ENCODE measurements at regions not wholly inside any gene's neighbourhood (a gene's known extent, or its start where the extent isn't known, plus 50 kb on each side); places are given as distances from the start of the nearest gene placed in this dataset.

GRCh38 chr4:20463176-20463430, 211.4 kb downstream of the SLIT2 start:
- no peak overlapping the region for H2AK9ac ChIP-seq (replicated peaks; ENCODE audit: low read depth, low read length, poor library complexity)
- no peak overlapping the region for H2AFZ ChIP-seq (replicated peaks; ENCODE audit: low read length, poor library complexity)
- no peaks in the 10 kb centered on the region for H3K9me1 ChIP-seq (ENCODE audit: insufficient read depth, low read length)
- H3K4me3 ChIP-seq (ENCODE audit: insufficient read depth, low read depth, low read length) = no peak overlapping the region
- H2BK120ac ChIP-seq (ENCODE audit: low read depth, low read length) = no peak overlapping the region
- H3K36me3 ChIP-seq (ENCODE audit: control insufficient read depth, insufficient read depth, low read length) = no peaks in the 10 kb centered on the region
- WGBS, 2 experiments (ENCODE audit: extremely low coverage in 2 of 2, insufficient read length in 1 of 2) = 64% methylated on average over 1 of the region's 2 CpGs; no CpG with 5 or more reads in 1 of the 2 experiments
- no peak overlapping the region for H3K9ac ChIP-seq (ENCODE audit: low read depth, low read length)
- H3K56ac ChIP-seq (ENCODE audit: extremely low read depth, insufficient read depth, low read length) = no peak overlapping the region
- H2BK5ac ChIP-seq (ENCODE audit: low read depth, low read length, poor library complexity, severe bottlenecking) = no peak overlapping the region
- no peak overlapping the region for H4K5ac ChIP-seq (ENCODE audit: low read depth, low read length)
- no peaks in the 10 kb centered on the region for H3K27me3 ChIP-seq (ENCODE audit: control insufficient read depth, insufficient read depth, low read length)
- H3K4me1 ChIP-seq (ENCODE audit: control insufficient read depth, insufficient read depth, low read length) = no peaks in the 10 kb centered on the region
- H3K4me2 ChIP-seq (ENCODE audit: low read depth, low read length) = no peak overlapping the region
- H4K8ac ChIP-seq (ENCODE audit: low read depth in 2 of 2, low read length in 2 of 2) = no peak overlapping the region
- no peak overlapping the region for H3K27ac ChIP-seq (ENCODE audit: insufficient read depth, low read length)
- H2AK5ac ChIP-seq (ENCODE audit: low read depth, low read length) = no peak overlapping the region
- H3K14ac ChIP-seq (replicated peaks; ENCODE audit: low read depth, low read length) = no peak overlapping the region
- dilution Hi-C loops (cut with HindIII; ENCODE audit: low sequenced_read_pairs, unreplicated experiment) = no loop called here
- H3K23ac ChIP-seq (ENCODE audit: low read depth, low read length) = no peak overlapping the region
- ATAC-seq (ENCODE audit: low read depth) (no peak), DNase-seq (no peak)
- ChIA-PET CTCF (no interaction called here), POLR2A (ENCODE audit: unreplicated experiment) (no interaction called here)
- H4K20me1 ChIP-seq (ENCODE audit: insufficient read depth, low read length) = no peaks in the 10 kb centered on the region
- H4K91ac ChIP-seq (ENCODE audit: insufficient read depth, low read depth, low read length) = no peak overlapping the region
- H2BK20ac ChIP-seq (ENCODE audit: low read depth, low read length) = no peak overlapping the region
- no peaks in the 10 kb centered on the region for H3K9me3 ChIP-seq (ENCODE audit: control insufficient read depth, insufficient read depth, low read length)
- no TSS peak for BruUV-seq (replicated peaks)
- H2BK15ac ChIP-seq (ENCODE audit: low read depth, low read length) = no peak overlapping the region
- intact Hi-C loops (cut with micrococcal nuclease) = no loop called here
- in situ Hi-C loops (cut with MboI; ENCODE audit: low sequenced_read_pairs) = no loop called here
- H3K4ac ChIP-seq (ENCODE audit: low read depth, low read length) = no peak overlapping the region
- H3K18ac ChIP-seq (ENCODE audit: low read depth, low read length) = no peak overlapping the region
- no peak for TF ChIP-seq RCOR1 (IDR thresholded peaks at IDR 0.05; ENCODE audit: insufficient replicate concordance, low read length)
- TF ChIP-seq CHD1 (IDR thresholded peaks at IDR 0.05; ENCODE audit: low read depth, low read length) = no peak
- TF ChIP-seq, protein P1, sequence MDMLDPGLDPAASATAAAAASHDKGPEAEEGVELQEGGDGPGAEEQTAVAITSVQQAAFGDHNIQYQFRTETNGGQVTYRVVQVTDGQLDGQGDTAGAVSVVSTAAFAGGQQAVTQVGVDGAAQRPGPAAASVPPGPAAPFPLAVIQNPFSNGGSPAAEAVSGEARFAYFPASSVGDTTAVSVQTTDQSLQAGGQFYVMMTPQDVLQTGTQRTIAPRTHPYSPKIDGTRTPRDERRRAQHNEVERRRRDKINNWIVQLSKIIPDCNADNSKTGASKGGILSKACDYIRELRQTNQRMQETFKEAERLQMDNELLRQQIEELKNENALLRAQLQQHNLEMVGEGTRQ (IDR thresholded peaks at IDR 0.05; ENCODE audit: low read depth, low read length) = no peak
- no peak for TF ChIP-seq BHLHE40 (IDR thresholded peaks at IDR 0.05; ENCODE audit: low read depth, low read length)
- no peak for TF ChIP-seq FOS (IDR thresholded peaks at IDR 0.05; ENCODE audit: low read depth, low read length)
- no peak for TF ChIP-seq MXI1 (IDR thresholded peaks at IDR 0.05; ENCODE audit: borderline replicate concordance, low read depth, low read length)
- TF ChIP-seq SMC3 (IDR thresholded peaks at IDR 0.05; ENCODE audit: low read depth, low read length) = no peak
- TF ChIP-seq RAD21 (IDR thresholded peaks at IDR 0.05; ENCODE audit: low read length) = no peak
- no peak for TF ChIP-seq NFE2L2 (IDR thresholded peaks at IDR 0.05; ENCODE audit: low read depth, low read length)
- TF ChIP-seq ELK1 (IDR thresholded peaks at IDR 0.05; ENCODE audit: borderline replicate concordance, low read depth, low read length) = no peak
- no peak for TF ChIP-seq MAZ (IDR thresholded peaks at IDR 0.05; ENCODE audit: borderline replicate concordance, low read depth, low read length)
- TF ChIP-seq MAFK (IDR thresholded peaks at IDR 0.05; ENCODE audit: low read depth, low read length) = no peak
- TF ChIP-seq RFX5 (IDR thresholded peaks at IDR 0.05; ENCODE audit: low read depth, low read length) = no peak
- H3K79me1 ChIP-seq (ENCODE audit: low read depth in 1 of 2, low read length in 2 of 2) = no peaks in the 10 kb centered on the region
